MG63 (cell line): ENCODE measurements at regions not wholly inside any gene's neighbourhood (a gene's known extent, or its start where the extent isn't known, plus 50 kb on each side); places are given as distances from the start of the nearest gene placed in this dataset.

Experiments used
- DNase-seq: peaks from one replicate; pipeline ENCODE4 v3.0.0-alpha.2; 2020
- H3K27me3 ChIP-seq: fragments of 250-450 bp; sonication (Bioruptor Pico); 2 replicates; pipeline ENCODE4 v1.5.1; 2020; ENCODE audit warnings: mild to moderate bottlenecking, moderate library complexity
- H3K36me3 ChIP-seq: fragments of 250-450 bp; sonication (Bioruptor Pico); 2 replicates; pipeline ENCODE4 v1.5.1; 2020; ENCODE audit warnings: mild to moderate bottlenecking, moderate library complexity
- H3K4me3 ChIP-seq: fragments of 250-450 bp; sonication (Bioruptor Pico); 2 replicates; pipeline ENCODE4 v1.5.1; 2020; ENCODE audit warnings: mild to moderate bottlenecking, moderate library complexity
- H3K9me3 ChIP-seq: fragments of 250-450 bp; sonication (Bioruptor Pico); 2 replicates; pipeline ENCODE4 v1.5.1; 2020; ENCODE audit warnings: mild to moderate bottlenecking, moderate library complexity

DNA sequence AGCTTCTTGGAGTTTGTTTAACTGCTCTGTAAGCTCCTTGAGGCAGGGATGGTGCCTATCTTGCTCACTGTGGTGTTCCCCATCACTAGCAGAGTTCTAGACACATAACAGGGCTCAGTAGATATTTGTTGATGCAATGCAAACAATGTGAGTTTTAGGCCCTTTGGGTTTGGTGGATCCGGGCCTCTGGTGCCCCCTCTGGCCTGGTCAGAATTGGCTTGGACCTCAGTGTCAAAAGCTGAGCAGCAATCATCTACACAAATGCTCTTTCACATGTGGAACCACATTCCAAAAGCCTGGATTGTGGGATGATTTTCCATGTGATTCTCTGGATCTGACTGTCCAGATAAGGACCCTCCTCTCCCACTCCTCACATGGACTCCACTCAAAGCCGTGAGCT, 53.4 kb upstream of the BCAR3 start:
- no peak overlapping the region for H3K4me3 ChIP-seq
- H3K27me3 ChIP-seq: no peaks in the 10 kb centered on the region
- H3K9me3 ChIP-seq: peaks cover 8% of the 10 kb centered on the region; the same call in 1 of the 2 replicates
- no peaks in the 10 kb centered on the region for H3K36me3 ChIP-seq
- no peak for DNase-seq

DNA sequence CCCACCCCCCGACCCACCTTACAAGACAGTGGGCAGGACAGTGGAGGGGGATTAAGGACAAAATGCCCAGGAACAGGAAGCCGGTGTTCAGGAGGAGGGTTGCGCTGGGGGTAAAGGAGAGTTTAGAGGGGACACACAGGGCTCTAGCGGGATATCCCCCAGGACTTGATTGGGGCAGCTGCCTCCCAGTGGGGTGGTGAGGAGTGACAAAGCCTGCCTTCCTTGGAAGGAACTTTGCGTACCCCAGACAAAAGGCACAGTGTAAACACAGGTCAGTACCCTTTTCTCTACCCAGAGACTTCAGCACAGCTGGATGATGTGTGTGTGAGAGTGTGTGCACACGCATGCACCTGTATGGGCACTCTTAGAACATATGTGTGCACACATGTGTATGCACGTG, 51.7 kb upstream of the BCAR3 start:
- DNase-seq: no peak
- H3K27me3 ChIP-seq: no peaks in the 10 kb centered on the region
- H3K9me3 ChIP-seq: peaks cover 8% of the 10 kb centered on the region; the same call in 1 of the 2 replicates
- no peaks in the 10 kb centered on the region for H3K36me3 ChIP-seq
- no peak overlapping the region for H3K4me3 ChIP-seq

DNA sequence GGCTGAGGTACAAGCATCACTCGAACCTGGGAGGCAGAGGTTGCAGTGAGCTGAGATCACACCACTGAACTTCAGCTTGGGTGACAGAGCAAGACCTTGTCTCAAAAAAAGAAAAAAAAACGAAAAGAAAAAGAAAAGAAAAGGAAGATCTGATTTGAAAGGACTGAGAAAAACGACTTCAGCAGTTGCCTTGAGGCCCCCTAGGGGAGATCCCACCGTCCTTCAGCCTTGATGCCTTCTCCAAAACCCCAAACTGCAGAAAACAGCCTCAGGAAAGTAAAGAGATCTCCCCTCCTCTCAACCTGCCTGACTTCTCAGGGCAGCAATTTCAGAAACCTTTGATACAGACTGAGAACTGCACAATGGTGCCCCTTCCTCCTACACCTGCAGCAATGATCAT, 50.9 kb upstream of the BCAR3 start:
- DNase-seq: no peak

More for the DNA sequence above, 50.9 kb upstream of the BCAR3 start:
- H3K27me3 ChIP-seq: no peaks in the 10 kb centered on the region
- peaks cover 6% of the 10 kb centered on the region; the same call in 1 of the 2 replicates for H3K9me3 ChIP-seq
- H3K4me3 ChIP-seq: no peak overlapping the region
- H3K36me3 ChIP-seq: no peaks in the 10 kb centered on the region
